ENCODE measurements at regions not wholly inside any gene's neighbourhood (a gene's known extent, or its start where the extent isn't known, plus 50 kb on each side); places are given as distances from the start of the nearest gene placed in this dataset.

DNA sequence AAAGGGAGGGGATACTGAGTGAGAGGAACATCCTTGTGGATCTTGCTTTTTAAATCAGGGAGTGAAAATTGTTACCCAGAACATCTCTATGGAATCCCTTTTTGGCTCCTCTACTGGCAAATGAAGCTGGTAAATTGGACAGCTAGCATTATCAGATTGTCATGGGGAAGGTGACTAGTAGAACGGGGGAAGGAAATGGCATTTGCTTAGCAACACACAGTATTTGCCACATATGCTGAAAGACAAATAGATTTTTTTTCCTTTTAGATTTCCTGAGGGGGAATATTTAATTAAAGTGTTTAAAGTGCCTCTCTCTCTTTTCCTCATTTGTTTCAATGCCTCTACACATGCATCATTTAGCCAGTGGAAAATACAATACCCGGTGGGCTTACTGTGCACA is 573.5 kb downstream of the BCKDHB start:
- DNase-seq, result no peak

- DNase-seq, result no peak
Observed at GRCh38 chr6:80676386-80676785, 569.9 kb downstream of the BCKDHB start.

GRCh38 chr6:80674669-80675068 is 568.2 kb downstream of the BCKDHB start:
- peak; percentile 40 for DNase-seq

GRCh38 chr6:80673367-80673766 is 566.9 kb downstream of the BCKDHB start:
- DNase-seq, result no peak

DNA sequence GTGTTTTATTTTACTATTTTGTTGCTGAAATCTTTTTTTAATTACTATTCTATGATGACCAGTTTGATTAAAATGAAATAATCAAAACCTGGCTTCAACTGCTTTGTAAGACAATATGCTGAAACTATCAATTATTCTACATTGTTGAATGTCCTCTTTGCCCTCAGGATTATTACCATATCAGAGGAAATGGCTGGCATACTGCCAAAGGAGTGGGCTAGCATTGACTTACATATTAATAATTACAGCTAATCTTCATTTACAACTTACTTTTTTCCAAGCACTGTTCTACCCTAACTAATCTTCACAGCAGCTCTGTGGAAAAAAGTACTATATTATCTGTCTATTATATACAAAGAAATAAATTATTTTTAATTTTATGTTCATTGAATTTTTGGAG is 560.5 kb downstream of the BCKDHB start:
- no peak for DNase-seq

DNA sequence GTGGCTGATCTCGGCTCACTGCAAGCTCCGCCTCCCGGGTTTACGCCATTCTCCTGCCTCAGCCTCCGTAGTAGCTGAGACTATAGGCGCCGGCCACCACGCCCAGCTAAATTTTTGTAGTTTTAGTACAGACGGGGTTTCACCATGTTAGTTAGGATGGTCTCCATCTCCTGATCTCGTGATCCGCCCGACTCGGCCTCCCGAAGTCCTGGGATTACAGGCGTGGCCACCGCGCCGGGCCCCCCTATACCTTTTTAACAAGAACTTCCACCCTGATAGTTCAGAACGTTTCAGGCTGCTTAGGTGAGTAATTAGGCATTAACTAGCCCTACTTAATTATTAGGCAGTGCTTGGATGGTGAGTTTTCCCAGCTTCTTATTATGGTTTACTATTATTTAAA is 552.5 kb downstream of the BCKDHB start:
- DNase-seq, result no peak

DNA sequence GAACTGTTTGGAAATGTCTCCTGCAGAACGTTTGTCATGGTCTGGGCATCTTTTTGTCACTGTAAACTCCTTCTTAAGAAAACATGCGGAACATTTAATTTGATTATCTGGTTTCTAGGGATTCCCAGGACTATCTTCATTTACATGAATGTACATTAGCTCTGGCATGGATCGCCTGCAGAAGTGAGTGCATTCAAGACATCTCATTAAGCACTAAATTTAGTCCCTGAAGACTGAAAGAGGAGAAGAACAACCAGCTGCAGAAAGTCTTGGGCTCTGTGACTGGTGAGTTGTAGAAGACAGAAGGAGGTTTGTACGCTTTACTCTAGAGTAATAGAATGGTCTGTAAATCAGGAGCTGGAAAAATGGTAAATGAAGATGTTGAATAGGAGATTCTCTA is 540.7 kb downstream of the BCKDHB start:
- DNase-seq, result no peak

DNA sequence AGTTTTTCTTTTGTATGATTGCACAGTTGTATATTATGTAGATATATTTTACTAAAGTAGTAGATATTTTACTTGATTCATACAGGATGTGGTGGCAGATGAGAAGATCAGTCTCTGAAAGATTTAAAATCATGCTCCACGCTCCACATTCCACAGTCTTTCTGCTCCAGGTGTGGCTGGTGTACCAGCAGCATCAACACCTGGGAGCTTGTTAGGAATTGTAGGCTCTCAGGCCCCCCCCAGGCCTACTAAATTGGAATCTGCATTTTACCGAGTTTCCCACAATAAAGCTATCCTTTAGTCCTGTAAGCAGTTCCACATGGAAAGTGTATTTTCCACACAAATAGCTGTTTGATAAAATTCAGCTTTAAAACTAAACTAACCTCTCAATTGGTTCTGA is 537.4 kb downstream of the BCKDHB start:
- DNase-seq, result no peak

DNA sequence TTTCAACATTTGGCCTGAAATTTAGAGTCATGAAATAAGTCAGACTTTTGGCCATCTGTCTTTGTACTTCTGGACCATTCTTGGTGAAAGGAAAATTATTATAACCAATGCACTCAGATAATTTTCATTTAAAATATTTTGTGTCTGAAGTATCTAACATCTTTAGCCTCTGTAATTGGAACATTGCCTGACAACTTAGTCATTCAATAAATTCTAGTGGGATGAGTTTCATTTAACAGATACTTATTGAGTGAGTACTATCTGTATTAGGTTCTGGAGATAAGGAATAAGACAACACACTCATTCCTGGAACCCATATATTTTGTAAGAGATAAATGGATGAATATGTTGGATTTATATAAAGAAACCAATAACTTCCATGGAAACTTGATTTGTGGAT is 536.0 kb downstream of the BCKDHB start:
- DNase-seq, result no peak

GRCh38 chr6:80641591-80641990 is 535.1 kb downstream of the BCKDHB start:
- no peak for DNase-seq

- DNase-seq, result no peak
Observed at GRCh38 chr6:80640176-80640575, 533.7 kb downstream of the BCKDHB start.

DNA sequence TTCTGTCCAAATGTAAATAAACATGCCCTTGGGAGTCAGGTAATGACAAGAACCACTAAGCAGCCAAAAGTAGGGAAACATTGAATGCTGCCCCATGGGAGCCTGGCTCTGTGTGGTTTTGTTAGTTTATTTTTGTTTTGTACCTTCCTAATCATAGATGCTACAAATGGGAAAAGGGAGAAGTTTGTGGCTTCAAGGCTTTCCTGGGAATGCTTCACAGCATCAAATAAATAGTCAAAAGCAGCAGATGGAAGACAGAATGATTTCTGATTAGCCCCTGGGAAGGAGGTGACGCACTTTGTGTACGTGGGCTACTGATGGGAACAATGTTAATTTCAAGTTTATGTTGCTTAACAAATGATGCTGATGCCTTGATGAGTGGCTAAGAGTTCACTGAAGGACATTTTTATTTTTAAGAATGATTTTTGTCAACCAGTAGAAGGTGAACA is 532.7 kb downstream of the BCKDHB start:
- DNase-seq, result no peak

GRCh38 chr6:80638213-80639055 is 532.0 kb downstream of the BCKDHB start:
- DNase-seq, result peak; percentile 83

GRCh38 chr6:80637312-80637711 is 530.8 kb downstream of the BCKDHB start:
- no peak for DNase-seq

DNA sequence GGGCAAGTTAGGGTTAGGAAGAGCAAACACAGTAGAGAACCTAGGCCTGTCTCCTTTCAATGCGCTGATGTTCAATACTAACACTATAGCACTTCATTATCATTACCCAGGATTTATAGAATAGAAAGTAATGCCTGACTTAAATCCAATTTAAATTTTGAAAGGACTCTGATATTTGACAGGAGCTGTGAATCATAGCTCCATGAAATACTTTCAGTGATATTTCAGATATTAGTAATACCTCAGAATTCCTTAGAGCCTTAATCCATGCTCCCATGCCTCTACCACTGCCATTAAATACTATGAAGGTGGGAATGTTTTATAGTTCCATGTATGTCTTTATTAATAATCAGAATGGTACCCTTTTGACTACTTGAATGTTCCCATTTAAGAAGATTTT is 530.2 kb downstream of the BCKDHB start:
- DNase-seq, result no peak

- no peak for DNase-seq
Observed at GRCh38 chr6:80633412-80633811, 526.9 kb downstream of the BCKDHB start.

DNA sequence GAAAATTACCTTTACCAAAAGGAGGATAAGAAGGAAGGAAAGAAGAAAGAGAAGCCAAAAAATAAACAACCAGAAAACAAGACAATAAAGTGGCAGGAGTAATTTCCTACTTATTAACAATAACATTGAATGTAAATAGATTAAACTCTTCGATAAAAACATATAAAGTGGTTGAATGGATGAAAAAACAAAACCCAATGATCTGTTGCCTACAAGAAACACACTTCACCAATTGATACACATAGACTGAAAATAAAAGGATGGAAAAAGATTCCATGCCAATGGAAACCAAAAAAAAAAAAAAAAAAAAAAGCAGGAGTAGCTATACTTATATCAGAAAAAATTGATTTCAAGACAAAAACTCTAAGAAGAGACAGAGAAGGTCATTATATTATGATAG is 518.9 kb downstream of the BCKDHB start:
- no peak for DNase-seq

- no peak for DNase-seq
Observed at GRCh38 chr6:80623066-80623815, 516.8 kb downstream of the BCKDHB start.

DNA sequence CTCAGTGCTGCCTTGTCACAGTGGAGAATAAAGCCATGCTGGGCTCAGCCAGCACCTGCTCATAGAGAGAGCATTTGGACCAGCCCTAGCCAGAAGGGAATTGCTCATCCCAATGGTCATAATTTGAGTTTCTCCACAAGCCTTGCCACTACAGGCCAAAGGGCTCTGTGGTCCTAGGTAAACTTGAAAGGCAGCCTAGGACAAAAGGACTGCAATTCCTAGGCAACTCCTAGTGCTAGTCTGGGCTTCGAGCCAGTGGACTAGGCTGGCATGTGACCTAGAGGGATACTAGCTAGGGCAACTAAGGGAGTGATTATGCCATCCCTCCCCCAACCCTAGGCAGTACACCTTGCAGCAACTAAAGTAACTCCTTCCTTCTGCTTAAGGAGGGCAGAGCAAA is 516.2 kb downstream of the BCKDHB start:
- DNase-seq, result no peak

- DNase-seq, result no peak
Observed at GRCh38 chr6:80618953-80619352, 512.5 kb downstream of the BCKDHB start.

DNA sequence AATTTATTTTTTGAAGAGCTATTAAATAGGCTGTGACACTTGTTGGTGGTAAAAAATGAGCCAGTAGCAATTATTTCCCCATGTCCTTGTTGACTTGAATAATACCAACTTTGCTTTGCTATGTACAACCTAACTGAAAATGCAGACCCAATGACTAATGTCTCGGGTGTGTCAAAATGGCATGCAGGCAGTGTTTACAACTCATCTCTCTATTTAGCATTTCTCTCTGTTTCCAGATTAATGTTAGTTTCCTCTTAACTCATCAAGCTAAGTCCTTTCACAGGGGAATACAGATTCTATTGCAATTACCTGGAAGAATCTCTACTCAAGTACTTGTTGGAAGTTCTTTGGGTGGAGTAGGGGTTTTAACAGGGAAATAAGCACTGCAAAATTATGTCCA is 504.4 kb downstream of the BCKDHB start:
- no peak for DNase-seq

GRCh38 chr6:80608881-80609280 is 502.4 kb downstream of the BCKDHB start:
- DNase-seq, result no peak

DNA sequence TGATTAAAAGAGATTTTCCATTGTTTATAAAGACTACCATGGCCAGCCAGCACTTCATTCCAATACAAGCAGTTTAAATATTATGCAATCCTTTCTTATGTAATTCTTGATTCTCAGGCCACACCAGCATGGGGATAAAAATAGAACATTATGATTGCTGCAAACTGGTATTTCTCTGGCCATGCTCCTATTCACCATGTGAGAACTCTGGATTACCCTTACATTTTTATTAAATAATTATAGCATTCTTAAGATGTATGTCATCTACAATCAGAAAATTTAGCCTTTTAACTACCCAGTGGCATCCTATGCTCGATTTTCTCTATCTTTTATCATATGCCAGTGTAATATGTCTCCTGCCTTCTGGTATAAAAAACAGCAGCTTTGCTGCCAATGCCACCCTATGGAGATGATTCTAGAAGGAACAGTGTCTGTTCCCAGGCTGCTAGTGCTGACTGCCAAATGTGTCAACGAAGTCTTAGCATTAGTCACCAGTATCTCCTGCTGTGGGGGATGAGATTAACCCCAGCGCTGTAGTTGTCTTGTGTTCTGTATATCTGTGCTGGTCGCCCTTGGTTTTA is 501.4 kb downstream of the BCKDHB start:
- DNase-seq, result no peak

Data from NCI-H748 treated with DMSO at 0.1 percent for 48 hours (cell line).